Neural cell (in vitro differentiated cells): ENCODE measurements at regions not wholly inside any gene's neighbourhood (a gene's known extent, or its start where the extent isn't known, plus 50 kb on each side); places are given as distances from the start of the nearest gene placed in this dataset.

ENCODE experiments used
- EP300 ChIP-seq: fragments of 450-650 bp; conservative IDR thresholded peaks from 2 replicates; pipeline ENCODE4 v1.6.1; 2014; ENCODE audit warnings: antibody characterized with exemption, mild to moderate bottlenecking, moderate library complexity; ENCODE audit not compliant: poor library complexity, severe bottlenecking
- EZH2 ChIP-seq: fragments of 200-600, 300-800 bp; shearing (Covaris generic), sonication (generic); IDR thresholded peaks from 2 replicates; pipeline ENCODE4 v1.6.1; 2014; ENCODE audit warnings: antibody characterized with exemption, low read length, borderline replicate concordance, mild to moderate bottlenecking; ENCODE audit not compliant: insufficient read depth, poor library complexity, severe bottlenecking
- MXI1 ChIP-seq: fragments of 450-650 bp; conservative IDR thresholded peaks from 2 replicates; pipeline ENCODE4 v1.6.1; 2014; ENCODE audit warnings: antibody characterized with exemption, mild to moderate bottlenecking; ENCODE audit not compliant: poor library complexity, severe bottlenecking
- POLR2AphosphoS5 ChIP-seq: IDR thresholded peaks from 2 replicates; pipeline ENCODE4 v1.6.1; 2012
- RAD21 ChIP-seq: fragments of 450-650 bp; conservative IDR thresholded peaks from 2 replicates; pipeline ENCODE4 v1.6.1; 2014; ENCODE audit warnings: antibody characterized with exemption, mild to moderate bottlenecking, moderate library complexity
- SMC3 ChIP-seq: fragments of 450-650 bp; conservative IDR thresholded peaks from 2 replicates; pipeline ENCODE4 v1.6.1; 2014; ENCODE audit warnings: antibody characterized with exemption, mild to moderate bottlenecking, moderate library complexity; ENCODE audit not compliant: poor library complexity
- TAF1 ChIP-seq: IDR thresholded peaks from 2 replicates; pipeline ENCODE4 v1.6.1; 2012; ENCODE audit warnings: low read depth
- TF ChIP-seq, protein P1 (sequence below): fragments of 450-650 bp; IDR thresholded peaks from 2 replicates; pipeline ENCODE4 v1.5.1; 2014; ENCODE audit warnings: antibody characterized with exemption, mild to moderate bottlenecking, moderate library complexity; ENCODE audit not compliant: poor library complexity, severe bottlenecking
- TF ChIP-seq, protein P2 (sequence below): IDR thresholded peaks from 2 replicates; pipeline ENCODE4 v1.6.1; 2012; ENCODE audit warnings: borderline replicate concordance

DNA sequence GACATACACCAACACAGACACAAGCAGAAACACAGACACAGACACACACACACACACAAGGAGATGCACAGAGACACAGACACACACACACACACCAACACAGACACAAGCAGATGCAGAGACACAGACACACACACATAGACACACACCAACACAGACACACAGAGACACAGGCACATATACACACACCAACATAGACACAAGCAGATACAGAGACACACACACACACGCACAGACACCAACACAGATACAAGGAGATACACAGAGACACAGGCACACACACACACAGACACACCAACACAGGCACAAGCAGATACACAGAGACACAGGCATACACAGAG lies 347.2 kb upstream of the KLF6 start:
- TF ChIP-seq EZH2 (no peak), POLR2AphosphoS5 (no peak), SMC3 (no peak), MXI1 (no peak), EP300 (no peak), RAD21 (no peak), TAF1 (no peak)
- TF ChIP-seq, protein P1, sequence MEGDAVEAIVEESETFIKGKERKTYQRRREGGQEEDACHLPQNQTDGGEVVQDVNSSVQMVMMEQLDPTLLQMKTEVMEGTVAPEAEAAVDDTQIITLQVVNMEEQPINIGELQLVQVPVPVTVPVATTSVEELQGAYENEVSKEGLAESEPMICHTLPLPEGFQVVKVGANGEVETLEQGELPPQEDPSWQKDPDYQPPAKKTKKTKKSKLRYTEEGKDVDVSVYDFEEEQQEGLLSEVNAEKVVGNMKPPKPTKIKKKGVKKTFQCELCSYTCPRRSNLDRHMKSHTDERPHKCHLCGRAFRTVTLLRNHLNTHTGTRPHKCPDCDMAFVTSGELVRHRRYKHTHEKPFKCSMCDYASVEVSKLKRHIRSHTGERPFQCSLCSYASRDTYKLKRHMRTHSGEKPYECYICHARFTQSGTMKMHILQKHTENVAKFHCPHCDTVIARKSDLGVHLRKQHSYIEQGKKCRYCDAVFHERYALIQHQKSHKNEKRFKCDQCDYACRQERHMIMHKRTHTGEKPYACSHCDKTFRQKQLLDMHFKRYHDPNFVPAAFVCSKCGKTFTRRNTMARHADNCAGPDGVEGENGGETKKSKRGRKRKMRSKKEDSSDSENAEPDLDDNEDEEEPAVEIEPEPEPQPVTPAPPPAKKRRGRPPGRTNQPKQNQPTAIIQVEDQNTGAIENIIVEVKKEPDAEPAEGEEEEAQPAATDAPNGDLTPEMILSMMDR: no peak
- TF ChIP-seq, protein P2, sequence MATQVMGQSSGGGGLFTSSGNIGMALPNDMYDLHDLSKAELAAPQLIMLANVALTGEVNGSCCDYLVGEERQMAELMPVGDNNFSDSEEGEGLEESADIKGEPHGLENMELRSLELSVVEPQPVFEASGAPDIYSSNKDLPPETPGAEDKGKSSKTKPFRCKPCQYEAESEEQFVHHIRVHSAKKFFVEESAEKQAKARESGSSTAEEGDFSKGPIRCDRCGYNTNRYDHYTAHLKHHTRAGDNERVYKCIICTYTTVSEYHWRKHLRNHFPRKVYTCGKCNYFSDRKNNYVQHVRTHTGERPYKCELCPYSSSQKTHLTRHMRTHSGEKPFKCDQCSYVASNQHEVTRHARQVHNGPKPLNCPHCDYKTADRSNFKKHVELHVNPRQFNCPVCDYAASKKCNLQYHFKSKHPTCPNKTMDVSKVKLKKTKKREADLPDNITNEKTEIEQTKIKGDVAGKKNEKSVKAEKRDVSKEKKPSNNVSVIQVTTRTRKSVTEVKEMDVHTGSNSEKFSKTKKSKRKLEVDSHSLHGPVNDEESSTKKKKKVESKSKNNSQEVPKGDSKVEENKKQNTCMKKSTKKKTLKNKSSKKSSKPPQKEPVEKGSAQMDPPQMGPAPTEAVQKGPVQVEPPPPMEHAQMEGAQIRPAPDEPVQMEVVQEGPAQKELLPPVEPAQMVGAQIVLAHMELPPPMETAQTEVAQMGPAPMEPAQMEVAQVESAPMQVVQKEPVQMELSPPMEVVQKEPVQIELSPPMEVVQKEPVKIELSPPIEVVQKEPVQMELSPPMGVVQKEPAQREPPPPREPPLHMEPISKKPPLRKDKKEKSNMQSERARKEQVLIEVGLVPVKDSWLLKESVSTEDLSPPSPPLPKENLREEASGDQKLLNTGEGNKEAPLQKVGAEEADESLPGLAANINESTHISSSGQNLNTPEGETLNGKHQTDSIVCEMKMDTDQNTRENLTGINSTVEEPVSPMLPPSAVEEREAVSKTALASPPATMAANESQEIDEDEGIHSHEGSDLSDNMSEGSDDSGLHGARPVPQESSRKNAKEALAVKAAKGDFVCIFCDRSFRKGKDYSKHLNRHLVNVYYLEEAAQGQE: no peak
